ENCODE measurements at regions not wholly inside any gene's neighbourhood (a gene's known extent, or its start where the extent isn't known, plus 50 kb on each side); places are given as distances from the start of the nearest gene placed in this dataset.

- no peak for TF ChIP-seq ATF3 (IDR thresholded peaks at IDR 0.05)
- TF ChIP-seq JUND (IDR thresholded peaks at IDR 0.05), result no peak
- TF ChIP-seq CTCF (IDR thresholded peaks at IDR 0.05; ENCODE audit: low read depth, low read length, missing input control), result no peak
- TF ChIP-seq RAD21 (IDR thresholded peaks at IDR 0.05), result no peak
- no peak for TF ChIP-seq REST (IDR thresholded peaks at IDR 0.05)
- no peak for TF ChIP-seq MAX (IDR thresholded peaks at IDR 0.05)
- TF ChIP-seq SP1 (IDR thresholded peaks at IDR 0.05), result no peak
- TF ChIP-seq ZBTB33 (IDR thresholded peaks at IDR 0.05), result no peak
- no peak for TF ChIP-seq YY1 (IDR thresholded peaks at IDR 0.05)
- no peak for TF ChIP-seq EGR1 (IDR thresholded peaks at IDR 0.05; ENCODE audit: low read depth in 2 of 2)
Measured at GRCh38 chr10:44284198-44285084, 100.5 kb downstream of the CXCL12 start.

Data from liver (tissue), 3 donors.